Right forelimb (tissue), 1 donor: ENCODE measurements at regions not wholly inside any gene's neighbourhood (a gene's known extent, or its start where the extent isn't known, plus 50 kb on each side); places are given as distances from the start of the nearest gene placed in this dataset.
"Not testable (repeated sequence)": the region's sequence is repeated elsewhere in the genome, so short reads cannot be mapped to it uniquely, and the experiment has no call there.

Experiments used
- DNase-seq: peaks from one replicate; pipeline ENCODE4 v3.0.0-alpha.2; 2018

DNA sequence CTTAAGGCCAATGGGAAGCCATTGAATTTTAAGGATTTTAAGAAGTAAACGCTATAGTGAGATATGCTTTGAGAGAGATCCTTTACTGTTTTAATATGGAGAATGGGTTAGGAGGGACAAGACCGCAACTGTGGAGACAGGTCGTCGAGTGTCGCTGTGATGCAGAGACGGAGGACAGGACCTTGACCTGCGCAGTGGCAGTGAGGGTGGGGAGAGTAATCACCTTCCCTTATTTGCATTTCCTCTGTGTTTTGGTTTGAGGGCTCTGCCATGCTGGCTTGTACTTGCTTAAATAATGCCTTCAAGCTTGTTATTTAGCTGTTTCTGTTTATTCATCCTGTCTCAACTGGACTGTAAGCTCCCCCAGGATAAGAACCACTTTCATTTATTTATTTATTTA lies 345.0 kb downstream of the FBXW7 start:
- DNase-seq: no peak

DNA sequence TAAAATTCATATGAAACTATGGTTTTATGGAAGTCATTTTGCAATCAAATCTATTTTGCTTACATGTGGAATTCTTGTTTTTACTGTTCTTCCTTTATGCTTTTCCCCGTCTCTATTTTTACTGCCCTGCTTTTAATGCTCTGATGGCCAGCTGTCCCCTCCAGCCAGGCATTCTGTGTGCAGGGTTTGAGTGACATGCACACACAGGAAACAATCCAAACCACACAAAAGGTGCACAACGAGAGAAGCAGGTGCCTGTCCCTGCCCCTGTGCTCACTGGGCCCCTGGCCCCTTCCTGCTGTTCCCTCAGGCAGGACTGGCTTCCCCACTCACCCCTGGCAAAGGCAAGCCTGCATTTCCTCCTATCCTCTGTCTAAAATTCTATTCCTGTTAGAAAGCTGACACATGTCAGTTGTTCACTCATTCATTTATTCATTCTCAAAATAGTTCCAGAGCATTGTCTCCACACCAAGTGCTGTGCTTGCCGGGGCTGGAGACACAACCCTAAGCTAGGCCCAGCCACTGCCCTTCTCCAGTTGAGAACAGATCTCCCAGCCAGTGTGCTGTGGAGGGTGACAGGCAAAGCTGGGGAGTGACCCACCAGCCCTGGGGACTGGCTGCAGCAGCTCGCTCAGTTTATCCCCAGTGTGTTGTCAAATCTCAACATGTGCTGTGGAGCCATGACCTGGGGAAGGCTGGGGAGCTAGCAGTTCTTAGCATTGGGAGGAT lies 346.3 kb downstream of the FBXW7 start:
- DNase-seq: no peak

DNA sequence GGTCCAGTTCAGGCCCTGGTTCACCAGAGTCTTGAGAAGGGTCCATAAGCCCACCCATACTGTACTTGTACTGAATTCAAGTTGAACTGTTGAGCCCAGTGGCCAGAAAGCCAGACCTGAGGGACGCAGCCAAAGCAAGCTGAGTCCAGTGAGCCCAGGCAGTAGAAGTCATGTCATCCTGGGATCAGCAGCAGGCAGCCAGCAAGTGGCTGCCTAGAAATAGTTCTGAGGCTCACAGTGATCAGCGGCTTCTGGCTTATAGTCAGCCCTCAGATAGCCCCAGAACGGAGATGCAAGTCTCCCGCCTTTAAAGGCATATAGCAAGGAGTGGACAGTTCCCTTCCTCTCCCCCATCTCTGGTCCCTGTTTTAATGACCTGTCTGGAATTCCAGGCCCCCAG lies 347.1 kb downstream of the FBXW7 start:
- no peak for DNase-seq

DNA sequence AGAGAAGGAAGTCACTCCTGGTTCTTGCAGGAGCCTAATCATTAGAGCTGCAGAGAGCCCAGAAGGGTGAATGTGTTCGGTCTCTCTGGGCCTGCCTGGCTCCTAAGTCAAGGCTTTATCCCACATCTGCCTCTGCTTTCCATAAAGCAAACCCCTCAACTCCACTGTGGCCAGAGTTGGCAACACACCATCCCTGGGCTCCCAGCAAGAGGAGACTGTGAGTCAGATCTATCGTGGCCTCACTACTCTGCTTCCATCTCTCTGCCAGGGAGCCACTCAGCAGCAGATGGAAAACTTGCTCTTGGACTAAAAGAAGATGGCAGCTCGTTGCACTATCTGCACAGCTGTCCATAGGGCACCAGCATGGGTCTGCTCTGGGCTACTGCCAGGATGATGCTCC lies 348.2 kb downstream of the FBXW7 start:
- DNase-seq: no peak

DNA sequence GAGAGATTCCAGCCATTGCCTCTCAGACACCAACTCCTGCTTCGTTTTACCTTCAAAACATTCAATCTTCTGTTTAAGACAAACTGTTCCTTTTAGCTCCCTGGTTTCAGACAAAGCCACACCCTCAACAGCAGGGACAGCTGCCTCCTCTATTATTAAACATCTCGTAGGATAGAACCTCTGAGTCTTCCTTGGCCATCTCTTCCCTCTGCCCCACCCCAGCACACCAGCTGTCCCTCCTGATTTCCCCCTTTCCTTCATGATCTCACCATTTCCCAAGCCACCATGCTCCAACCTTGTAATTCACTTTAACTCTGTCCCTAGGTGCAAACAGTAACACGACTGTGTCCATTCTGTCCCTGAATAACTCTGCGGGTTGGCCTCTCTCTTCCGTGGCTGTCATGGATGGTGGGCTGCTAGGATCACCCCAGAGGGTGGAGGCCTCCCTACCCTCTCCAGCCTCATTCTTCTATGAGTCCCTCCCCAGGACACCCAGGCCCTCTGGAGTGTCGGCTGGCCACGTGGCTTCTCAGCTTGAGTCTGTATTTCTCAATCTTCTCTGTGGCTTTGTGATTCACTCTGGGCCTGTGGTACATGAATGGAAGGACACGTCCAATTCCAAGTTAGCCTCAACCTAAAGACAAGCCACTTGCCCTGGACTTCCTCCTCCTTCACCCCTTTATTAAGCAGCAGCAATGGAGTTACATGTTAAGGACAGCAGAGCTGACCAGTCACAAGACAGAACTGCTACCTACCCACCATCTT lies 349.9 kb downstream of the FBXW7 start:
- no peak for DNase-seq

DNA sequence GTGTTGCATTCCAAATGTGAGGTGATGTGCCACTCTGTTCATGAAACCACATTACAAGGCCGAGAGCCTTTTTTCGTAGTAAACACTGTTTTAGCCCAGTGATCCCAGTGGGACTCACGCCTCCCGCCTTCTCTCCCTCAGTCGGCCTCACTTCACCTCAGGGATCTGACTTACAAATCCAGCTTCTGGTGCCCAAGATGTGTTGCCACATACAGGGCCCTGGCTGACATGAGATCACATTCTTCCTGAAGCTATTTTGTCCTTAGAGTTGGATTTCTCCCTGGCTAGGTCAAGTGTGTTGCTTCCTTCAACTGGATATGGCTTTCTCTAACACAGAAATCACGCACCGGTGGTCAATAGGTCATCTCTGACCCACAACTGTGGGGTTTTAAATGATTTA lies 354.7 kb downstream of the FBXW7 start:
- DNase-seq: no peak

DNA sequence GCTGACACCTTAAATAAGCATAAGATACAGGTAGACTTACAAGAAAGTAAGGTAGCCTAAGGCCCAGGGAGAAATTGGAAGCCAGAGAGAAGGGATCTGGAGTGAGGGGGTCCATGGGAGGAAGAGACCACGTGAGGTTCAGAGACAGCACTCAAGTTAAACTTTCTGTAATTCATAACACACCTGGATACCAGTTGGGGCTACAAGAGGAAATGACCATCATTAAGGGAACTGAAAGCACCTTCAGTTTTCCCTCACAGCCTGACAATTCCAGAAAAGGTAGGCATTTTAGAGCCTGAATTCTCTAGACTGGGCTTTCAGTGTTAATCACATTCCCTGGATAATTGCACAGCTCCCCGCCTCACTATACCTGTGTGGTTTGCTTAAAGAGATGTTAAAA lies 355.5 kb downstream of the FBXW7 start:
- DNase-seq: no peak

DNA sequence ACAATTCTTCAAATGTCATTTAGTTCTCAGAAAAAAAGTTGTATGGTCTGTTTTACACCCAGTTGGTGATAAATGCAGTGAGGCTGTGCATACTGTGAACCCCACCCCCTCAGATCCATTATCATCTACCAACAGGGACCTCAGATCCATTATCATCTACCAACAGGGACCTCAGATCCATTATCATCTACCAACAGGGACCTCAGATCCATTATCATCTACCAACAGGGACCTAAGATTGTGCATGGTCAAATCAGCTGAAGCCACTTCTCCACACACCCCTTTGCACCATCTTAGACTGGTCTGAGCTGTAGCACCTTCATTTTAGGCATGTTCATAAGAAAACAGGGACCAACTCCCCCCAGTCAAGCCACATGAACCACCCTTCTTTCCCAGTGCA lies 358.4 kb downstream of the FBXW7 start:
- DNase-seq: not testable (repeated sequence)

DNA sequence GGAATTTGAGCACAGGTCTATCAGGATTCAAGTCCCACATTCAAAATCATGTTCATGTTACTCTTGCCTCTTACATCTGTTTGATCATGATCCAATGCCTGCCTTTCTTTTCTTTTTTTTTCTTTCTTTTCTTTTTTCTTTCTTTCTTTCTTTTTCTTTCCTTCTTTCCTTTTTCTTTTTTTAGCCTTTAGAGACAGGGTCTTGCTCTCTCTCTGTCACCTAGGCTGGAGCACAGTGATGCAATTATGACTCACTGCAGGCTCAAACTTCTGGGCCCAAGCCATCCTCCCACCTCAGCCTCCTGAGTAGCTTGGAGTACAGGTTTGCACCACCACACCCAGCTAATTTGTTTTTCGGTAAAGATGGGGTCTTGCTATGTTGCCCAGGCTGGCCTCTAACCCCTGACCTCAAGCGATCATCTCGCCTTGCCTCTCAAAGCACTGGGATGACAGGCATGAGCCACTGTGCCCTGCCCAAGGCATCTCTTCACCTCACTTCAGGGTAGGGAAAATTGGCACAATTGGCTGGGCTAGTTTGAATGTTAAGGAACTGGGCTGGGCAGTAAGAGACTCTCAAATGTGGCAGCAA lies 359.2 kb downstream of the FBXW7 start:
- no peak for DNase-seq

DNA sequence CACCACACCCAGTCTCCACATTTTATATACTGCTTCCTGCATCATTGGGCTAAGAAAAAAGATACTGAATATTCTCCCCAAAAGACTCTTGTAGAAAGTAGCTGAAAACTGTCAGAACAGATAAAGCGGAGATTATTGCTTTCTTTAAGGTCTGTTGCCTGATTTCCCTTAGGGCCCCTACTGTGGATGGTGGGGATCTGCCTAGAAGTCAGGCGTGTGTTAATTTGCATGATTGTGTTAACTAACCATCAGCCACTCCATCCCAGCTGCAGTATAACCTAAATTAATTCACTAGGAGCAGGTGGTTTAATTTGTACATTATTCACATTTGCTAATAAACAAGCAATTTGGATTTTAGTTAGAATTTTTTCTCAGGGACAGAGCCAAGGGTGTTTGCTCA lies 360.3 kb downstream of the FBXW7 start:
- DNase-seq: no peak

DNA sequence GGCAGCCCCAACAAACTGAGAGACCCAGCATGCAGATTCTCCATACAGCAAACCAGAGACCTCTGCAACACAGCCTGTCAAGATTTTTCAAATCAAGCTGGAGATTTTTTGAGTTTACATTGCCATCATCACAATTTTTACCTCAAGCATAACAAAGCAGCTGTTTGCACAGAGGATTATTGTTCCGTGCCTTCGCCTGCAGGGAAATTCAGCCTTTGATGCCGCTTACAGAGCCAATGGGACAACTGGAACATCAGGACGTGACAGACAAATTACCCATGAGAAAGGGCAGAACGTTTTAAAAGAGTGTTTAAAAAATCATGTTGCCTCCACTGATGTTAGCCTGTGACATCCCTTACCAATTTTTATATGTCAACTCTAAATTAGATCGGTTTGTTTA lies 363.7 kb downstream of the FBXW7 start:
- DNase-seq: no peak

DNA sequence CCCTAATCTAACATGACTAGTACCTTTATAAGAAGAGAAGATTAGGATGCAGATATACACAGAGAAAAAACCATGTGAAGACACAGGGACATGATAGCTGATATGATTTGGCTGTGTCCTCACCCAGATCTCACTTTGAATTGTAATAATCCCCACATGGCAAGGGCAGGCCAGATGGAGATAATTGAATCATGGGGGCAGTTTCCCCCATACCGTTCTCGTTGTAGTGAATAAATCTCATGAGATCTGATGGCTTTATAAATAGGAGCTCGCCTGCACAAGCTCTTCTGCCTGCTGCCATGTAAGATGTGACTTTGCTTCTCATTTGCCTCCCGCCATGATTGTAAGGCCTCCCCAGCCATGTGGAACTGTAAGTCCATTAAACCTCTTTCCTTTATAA lies 364.3 kb downstream of the FBXW7 start:
- DNase-seq: no peak

DNA sequence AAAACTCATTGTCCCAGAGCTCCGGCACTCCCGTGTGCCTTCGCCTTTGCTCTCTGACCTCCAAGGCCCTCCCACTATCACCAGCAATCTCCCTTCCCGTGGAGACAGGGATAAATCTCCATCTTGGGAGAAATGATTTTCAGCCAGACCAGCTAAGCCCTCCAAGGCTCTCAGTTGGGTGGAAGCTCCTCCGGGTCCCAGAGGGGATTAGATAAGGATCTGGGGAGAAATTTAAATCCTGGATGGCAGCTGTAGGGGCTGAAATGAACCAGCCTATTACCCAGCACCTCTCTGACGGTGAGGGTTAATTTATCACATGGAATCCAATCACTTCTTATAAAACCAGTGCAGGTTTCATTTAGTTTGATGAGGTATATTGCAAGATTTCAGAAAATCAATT lies 366.2 kb downstream of the FBXW7 start:
- DNase-seq: no peak

DNA sequence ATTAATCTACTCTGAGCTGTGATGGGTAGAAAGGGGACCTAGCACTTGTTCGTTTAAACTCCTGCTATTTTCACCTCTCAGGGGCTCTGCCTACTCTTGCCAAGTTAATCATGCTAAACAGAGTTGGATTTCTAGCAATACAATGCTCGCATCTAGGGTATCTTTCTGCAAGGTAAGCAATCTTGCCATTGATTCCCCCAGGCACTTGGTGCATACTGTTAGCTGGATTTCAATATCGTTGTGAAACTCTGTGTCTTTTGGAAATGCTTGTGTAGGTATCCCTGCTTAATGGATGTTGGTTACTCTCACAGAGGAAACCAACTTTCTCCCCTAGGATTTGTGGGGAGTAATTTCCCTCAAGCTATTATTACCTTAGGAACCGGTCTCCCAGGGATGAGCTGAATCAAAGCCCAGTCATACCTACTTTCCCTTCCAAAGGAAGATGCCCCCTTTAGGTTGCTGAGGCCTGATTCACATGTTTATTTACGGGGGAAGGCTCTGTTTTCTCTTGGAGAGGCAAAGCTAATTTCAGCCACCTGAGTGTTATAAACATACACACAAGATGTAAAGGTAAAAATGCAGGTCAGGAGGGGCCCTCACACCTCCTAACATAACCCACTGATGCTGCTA lies 366.8 kb downstream of the FBXW7 start:
- no peak for DNase-seq

DNA sequence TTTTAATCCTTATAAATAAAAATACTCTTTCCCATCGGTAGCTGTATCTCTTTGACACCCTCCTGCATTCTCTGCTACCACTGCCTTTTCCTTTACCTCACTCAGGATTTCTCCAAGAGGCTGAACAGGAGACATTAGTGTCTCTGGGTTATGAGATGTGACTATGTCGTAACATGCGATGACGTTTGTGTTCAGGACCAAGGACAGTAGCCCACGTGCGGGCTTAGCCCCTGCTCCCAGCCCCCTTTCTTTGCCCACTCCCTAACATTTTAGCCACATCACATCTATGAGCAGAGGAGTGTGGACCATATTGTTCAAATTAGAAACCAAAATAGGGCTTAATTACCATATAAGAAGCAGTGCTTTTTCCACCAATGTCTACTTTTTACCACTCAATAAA lies 369.3 kb downstream of the FBXW7 start:
- no peak for DNase-seq

DNA sequence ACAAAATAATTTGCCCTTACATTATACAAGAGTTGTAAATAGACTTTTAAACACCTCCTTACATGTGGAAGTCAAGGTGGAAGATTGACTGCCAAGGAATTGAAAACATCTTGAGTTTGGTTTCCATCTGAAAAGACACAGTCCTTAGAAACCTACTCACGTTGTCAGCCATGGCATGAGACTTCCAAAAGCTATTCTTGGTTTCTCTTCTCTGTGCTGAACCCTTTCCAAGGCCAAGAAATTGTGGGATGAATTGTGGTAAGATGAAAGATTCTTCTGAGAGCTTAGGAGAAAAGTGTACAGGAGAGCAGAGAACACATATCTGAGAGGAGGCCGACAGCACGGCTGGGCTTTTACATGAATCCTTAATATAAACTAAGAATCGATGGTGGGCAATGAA lies 370.0 kb downstream of the FBXW7 start:
- no peak for DNase-seq

DNA sequence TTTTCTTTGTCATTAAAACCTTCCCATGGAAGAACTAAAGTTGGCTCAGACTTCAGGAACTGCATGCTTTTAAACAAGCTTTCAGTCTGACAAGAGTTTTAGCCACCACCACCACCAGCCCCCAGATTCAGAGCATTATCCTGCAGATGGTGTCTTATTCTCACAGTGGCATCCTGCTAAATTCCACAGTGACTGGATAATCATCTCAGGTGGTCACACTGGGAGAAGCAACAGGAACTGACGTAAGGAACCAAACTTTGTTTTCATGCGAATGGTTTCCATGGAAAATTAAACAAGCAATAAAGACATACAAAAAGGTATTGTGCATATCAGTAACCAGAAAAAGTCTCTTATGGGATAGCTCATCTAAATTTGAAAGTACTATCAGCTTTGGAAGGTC lies 370.7 kb downstream of the FBXW7 start:
- no peak for DNase-seq

DNA sequence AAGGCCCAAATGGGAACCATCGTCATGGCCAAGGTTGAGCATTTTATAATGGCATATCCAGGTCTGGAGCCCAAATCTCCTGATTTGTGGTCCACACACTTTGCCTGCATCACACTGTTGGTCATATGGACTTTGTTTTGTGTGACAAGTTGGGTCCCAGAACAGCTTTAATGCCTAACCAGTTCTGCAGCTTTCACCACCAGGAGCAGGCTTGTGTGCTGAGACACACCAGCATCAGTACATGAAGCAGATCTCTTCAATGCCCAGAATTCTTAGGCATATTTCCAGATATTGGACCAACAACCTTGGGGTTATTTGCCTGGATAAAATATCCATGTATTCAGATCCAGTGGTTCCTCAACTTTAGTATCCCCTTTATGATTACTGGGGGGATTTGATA lies 371.3 kb downstream of the FBXW7 start:
- DNase-seq: no peak

DNA sequence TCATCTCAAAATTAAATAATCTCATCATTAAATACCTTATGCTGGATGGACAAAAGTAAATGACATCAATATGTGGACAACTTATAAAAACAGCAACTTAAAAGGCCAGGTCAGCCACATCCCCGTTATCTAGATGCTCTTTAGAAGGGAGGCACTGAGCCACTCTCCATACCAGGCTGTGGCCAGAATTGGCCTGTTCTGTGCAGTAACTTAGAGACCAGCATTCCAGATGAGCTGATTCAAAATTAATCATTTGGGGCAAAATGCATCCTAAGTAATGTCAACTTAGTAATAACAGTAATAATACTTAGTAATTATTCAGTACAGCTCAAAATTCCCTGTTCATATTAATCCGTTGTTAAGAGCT lies 373.6 kb downstream of the FBXW7 start:
- DNase-seq: no peak

DNA sequence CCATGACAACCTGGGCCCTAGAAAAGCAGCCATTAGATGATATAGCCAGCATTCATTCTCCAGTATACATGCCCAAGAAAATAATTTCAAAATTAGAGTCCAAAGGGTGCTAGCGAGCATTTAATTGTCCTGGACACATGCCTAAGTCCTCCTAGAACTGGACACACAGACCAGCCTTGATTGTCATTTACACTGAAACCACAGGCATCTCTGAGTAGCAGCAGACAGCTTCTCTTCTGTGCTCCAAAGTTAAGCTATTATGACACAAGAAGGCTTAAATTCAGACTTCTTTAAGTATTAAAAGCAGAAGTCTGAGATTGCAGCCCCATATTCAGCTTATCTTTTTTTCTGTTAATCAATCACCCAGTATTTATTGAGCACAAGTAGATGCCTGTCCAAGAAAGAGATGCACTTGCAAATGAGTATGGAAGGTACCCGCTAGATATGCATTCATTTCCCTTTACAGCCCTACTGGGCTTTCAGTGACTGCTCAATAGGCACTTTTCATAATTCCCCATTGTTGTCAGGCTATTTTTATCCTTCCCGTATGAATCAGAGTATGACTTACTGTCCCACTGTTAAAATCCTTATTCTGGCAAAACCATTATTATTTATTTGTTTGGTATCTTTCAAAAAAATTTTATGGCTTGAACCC lies 374.1 kb downstream of the FBXW7 start:
- DNase-seq: no peak

DNA sequence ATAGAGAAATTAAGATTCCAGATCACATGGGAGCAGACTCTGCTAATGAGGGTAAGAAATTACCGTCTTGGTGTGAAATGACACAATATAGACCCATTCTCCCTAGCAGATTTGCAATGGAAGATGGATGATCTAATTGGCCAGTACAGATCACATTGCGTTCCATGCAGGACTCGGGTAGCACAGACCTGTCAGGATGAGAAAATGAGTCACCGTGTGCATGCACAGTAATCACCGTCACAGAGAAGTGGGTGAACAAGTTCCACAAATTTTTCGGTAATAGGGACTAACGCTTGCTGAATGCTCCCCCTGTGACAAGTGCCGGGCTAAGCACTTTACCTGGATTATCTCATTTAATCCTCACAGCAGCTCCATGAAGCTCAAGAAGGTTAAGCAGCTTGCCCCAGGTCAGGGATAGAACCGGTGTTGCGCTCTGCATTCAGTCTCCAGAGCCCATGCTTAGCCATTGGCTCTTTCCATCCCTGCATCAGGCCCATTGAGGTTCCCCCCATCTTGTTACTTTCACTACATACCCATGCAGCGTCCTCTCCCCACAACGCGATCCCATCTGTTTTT lies 375.6 kb downstream of the FBXW7 start:
- DNase-seq: no peak

DNA sequence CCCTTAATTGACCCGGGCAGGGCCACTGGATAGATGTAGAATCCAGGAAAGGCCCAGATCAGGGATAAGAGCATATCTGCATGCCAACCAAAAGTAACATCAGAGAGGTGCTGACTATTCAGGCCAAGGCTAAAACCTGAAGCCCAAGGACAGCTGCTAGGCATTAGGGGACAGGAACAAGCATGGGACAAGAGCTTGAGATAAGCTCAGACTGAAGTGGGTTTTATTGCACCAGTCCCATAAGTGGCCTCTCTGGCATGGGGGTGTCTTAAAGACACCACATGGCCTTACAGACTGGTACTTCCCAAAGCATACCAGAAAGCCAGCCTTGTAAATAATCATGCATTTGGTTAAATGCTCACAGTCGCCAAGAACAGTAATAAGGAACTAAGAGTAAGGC lies 376.1 kb downstream of the FBXW7 start:
- DNase-seq: no peak

DNA sequence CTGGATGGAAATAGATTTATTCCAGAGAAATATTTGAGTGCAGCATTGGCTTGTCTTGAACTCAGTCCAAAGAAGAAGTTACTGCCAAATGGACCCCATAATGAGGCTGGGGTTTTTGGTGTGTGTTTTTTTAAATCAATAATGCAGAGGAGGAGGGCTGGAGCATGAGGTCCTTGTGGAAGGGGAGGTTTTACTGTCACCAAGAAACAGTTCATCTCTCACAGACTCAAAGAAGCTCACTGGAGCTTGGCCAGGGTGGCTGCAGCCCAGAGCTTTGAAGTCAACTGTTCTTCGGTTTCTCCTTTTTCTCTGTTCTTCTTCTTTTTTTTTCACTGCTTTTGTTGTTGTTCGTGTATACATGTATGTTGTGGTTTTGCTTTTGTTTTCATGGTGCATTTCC lies 377.7 kb downstream of the FBXW7 start:
- no peak for DNase-seq
